Endothelial cell of umbilical vein (primary cell): ENCODE measurements at regions not wholly inside any gene's neighbourhood (a gene's known extent, or its start where the extent isn't known, plus 50 kb on each side); places are given as distances from the start of the nearest gene placed in this dataset.

Experiments used
- BruUV-seq: library from RNA; stranded (reverse); fragments of 400-500 nt; replicated peaks from 2 replicates; lab custom pipeline; 2021; lab: Mats Ljungman, UMichigan
- CTCF ChIA-PET: fragments of 300-600, 350-600 bp; sonication (Branson Sonifier 250); formaldehyde crosslinking; loops from one replicate; lab custom pipeline; 2021; ENCODE audit warnings: antibody characterized with exemption, inconsistent platforms; lab: Charles Lee
- POLR2A ChIA-PET: fragments of 300-600, 350-600 bp; sonication (Branson Sonifier 250); formaldehyde crosslinking; loops from one replicate; lab custom pipeline; 2021; ENCODE audit warnings: antibody characterized with exemption, inconsistent platforms; lab: Charles Lee
- DNase-seq: peaks from one replicate; pipeline ENCODE4 v3.0.0-alpha.2; 2011; ENCODE audit warnings: low read depth, low spot score
- FAIRE-seq: peaks from 2 replicates; lab custom pipeline; 2011; peaks lifted over from hg19 to GRCh38; lab: Jason Lieb, UNC
- H2AFZ ChIP-seq: 2 replicates; pipeline ENCODE4 v1.6.0; 2012; ENCODE audit warnings: low read depth, low read length, control low read depth, inconsistent platforms
- H3K27ac ChIP-seq: 2 replicates; pipeline ENCODE4 v1.5.1; 2011; ENCODE audit warnings: low read depth, mild to moderate bottlenecking, control low read depth, low read length, moderate library complexity; ENCODE audit not compliant: insufficient read depth
- H3K27me3 ChIP-seq, 2 experiments: 2 replicates each; pipeline versions ENCODE4 v1.6.0 to v1.6.1; 2011; ENCODE audit warnings: low read length in 2 of 2, mixed read lengths in 1 of 2; ENCODE audit not compliant: control insufficient read depth in 2 of 2, insufficient read depth in 2 of 2
- H3K36me3 ChIP-seq, 2 experiments: 2 replicates in 1 of 2; 3 replicates in 1 of 2; pipeline ENCODE4 v1.5.1; 2011; ENCODE audit warnings: low read length in 2 of 2, mild to moderate bottlenecking in 1 of 2, moderate library complexity in 1 of 2; ENCODE audit not compliant: control insufficient read depth in 2 of 2, insufficient read depth in 2 of 2; ENCODE audit errors: extremely low read depth in 1 of 2
- H3K4me1 ChIP-seq: 3 replicates; pipeline ENCODE4 v1.5.1; 2011; ENCODE audit warnings: mild to moderate bottlenecking, low read length; ENCODE audit not compliant: control insufficient read depth, insufficient read depth; ENCODE audit errors: extremely low read depth
- H3K4me2 ChIP-seq: 2 replicates; pipeline ENCODE4 v1.6.1; 2011; ENCODE audit warnings: low read length, control low read depth, mixed read lengths; ENCODE audit not compliant: insufficient read depth
- H3K4me3 ChIP-seq, 3 experiments: fragments of 200-600 bp in 1 of 3; sonication (generic), shearing (Covaris generic) in 1 of 3; replicated peaks in 1 of 3; 2 replicates each; pipeline ENCODE4 v1.5.1; 2011 to 2016; ENCODE audit warnings: control low read depth in 3 of 3, low read length in 3 of 3, mild to moderate bottlenecking in 2 of 3, inconsistent platforms in 1 of 3, low read depth in 1 of 3, moderate library complexity in 1 of 3; ENCODE audit not compliant: insufficient read depth in 1 of 3
- H3K79me2 ChIP-seq: 2 replicates; pipeline ENCODE4 v1.6.0; 2012; ENCODE audit warnings: low read length, inconsistent platforms; ENCODE audit not compliant: control insufficient read depth, insufficient read depth
- H3K9ac ChIP-seq: replicated peaks from 2 replicates; pipeline ENCODE3; 2011; ENCODE audit warnings: low read length, control low read depth; ENCODE audit not compliant: insufficient read depth; ENCODE audit errors: extremely low read depth
- H3K9me1 ChIP-seq: replicated peaks from 3 replicates; pipeline ENCODE4 v1.6.0; 2011; ENCODE audit warnings: mild to moderate bottlenecking, low read length; ENCODE audit not compliant: control insufficient read depth, insufficient read depth; ENCODE audit errors: extremely low read depth
- H3K9me3 ChIP-seq: replicated peaks from 2 replicates; pipeline ENCODE4 v1.5.1; 2012; ENCODE audit warnings: low read length, inconsistent platforms; ENCODE audit not compliant: control insufficient read depth, insufficient read depth
- H4K20me1 ChIP-seq: replicated peaks from 2 replicates; pipeline ENCODE3; 2011; ENCODE audit warnings: mild to moderate bottlenecking, low read length; ENCODE audit not compliant: control insufficient read depth, insufficient read depth; ENCODE audit errors: extremely low read depth
- EZH2 ChIP-seq: IDR thresholded peaks from 2 replicates; pipeline ENCODE4 v1.6.1; 2012; ENCODE audit warnings: borderline replicate concordance, low read depth, mild to moderate bottlenecking, moderate library complexity, low read length, inconsistent platforms; ENCODE audit not compliant: severe bottlenecking
- GATA2 ChIP-seq: IDR thresholded peaks from 2 replicates; pipeline ENCODE4 v1.7.0; 2011; ENCODE audit warnings: low read depth, mild to moderate bottlenecking, moderate library complexity, mixed read lengths, low read length; ENCODE audit not compliant: insufficient read length, insufficient read depth
- JUN ChIP-seq: IDR thresholded peaks from 2 replicates; pipeline ENCODE4 v1.6.1; 2011; ENCODE audit warnings: borderline replicate concordance, low read depth; ENCODE audit not compliant: insufficient read length, insufficient read depth
- MYC ChIP-seq: IDR thresholded peaks from one replicate; pipeline ENCODE4 v1.6.1; 2011; ENCODE audit warnings: mild to moderate bottlenecking, low read depth, low read length
- POLR2A ChIP-seq: IDR thresholded peaks from 2 replicates; pipeline ENCODE4 v1.6.1; 2012; ENCODE audit warnings: low read depth, mild to moderate bottlenecking, control low read depth, low read length
- POLR2AphosphoS5 ChIP-seq: IDR thresholded peaks from 2 replicates; pipeline ENCODE4 v1.6.1; 2012; ENCODE audit warnings: low read depth, mild to moderate bottlenecking, control low read depth, low read length, moderate library complexity; ENCODE audit not compliant: insufficient read depth
- dilution Hi-C: fragments of 300-500 bp; cut with MboI; formaldehyde crosslinking; loops from one replicate; pipeline ENCODE4 v1.15.0; 2019; ENCODE audit warnings: low sequenced_read_pairs; ENCODE audit not compliant: extremely low pct_ligation_motif_present
- intact Hi-C: fragments of 100-400 bp; cut with micrococcal nuclease; formaldehyde crosslinking; loops from one replicate; pipeline ENCODE4 v1.10.0; 2022

- Histone ChIP-seq H3K36me3 (no peaks in the 10 kb centered on the region), H3K4me2 (no peak overlapping the region), H2AFZ (no peak overlapping the region), H3K27me3 (no peaks in the 10 kb centered on the region), H3K9ac (no peak overlapping the region), H3K9me3 (no peaks in the 10 kb centered on the region), H3K9me1 (no peaks in the 10 kb centered on the region), H3K79me2 (no peaks in the 10 kb centered on the region), H3K4me3 (no peak overlapping the region), H3K4me1 (no peaks in the 10 kb centered on the region), H3K27ac (no peak overlapping the region), H4K20me1 (no peaks in the 10 kb centered on the region)
- ChIA-PET CTCF (no interaction called here), POLR2A (no interaction called here)
- intact Hi-C loops: no loop called here
- FAIRE-seq (no peak), DNase-seq (no peak)
- no TSS peak for BruUV-seq
- TF ChIP-seq JUN (no peak), GATA2 (no peak), POLR2A (no peak), EZH2 (no peak), POLR2AphosphoS5 (no peak)
- dilution Hi-C loops: no loop called here
Observed at GRCh38 chr4:143046454-143046853, 138.3 kb upstream of the USP38 start.

DNA sequence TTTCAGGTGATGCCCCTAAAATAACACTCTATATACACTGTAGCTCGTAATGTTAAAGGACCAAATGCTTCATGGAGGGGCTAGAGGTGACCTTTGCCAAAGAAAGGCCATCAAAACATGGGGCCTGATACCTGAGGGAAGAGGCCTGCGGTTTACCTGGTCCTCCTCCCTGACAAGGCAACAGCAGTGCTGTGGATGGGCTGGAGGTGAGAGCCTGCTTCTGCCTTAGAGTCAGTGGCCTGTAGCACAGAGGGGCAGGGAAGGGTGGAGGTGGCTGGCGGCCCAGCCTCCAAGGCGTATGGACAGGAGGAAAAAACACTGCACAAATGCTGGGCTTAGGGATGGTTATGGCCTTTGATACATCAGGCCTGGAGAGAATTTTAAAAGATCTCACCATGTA, 137.8 kb upstream of the USP38 start:
- H3K9ac ChIP-seq: no peak overlapping the region
- H3K27ac ChIP-seq: no peak overlapping the region
- ChIA-PET POLR2A (no interaction called here), CTCF (no interaction called here)
- no peaks in the 10 kb centered on the region for H3K27me3 ChIP-seq
- FAIRE-seq (no peak), DNase-seq (no peak)
- no peaks in the 10 kb centered on the region for H4K20me1 ChIP-seq
- H3K9me1 ChIP-seq: no peaks in the 10 kb centered on the region
- H3K79me2 ChIP-seq: no peaks in the 10 kb centered on the region
- H3K4me3 ChIP-seq: no peak overlapping the region
- BruUV-seq: no TSS peak
- dilution Hi-C loops (no loop called here), intact Hi-C loops (no loop called here)
- H3K4me1 ChIP-seq: no peaks in the 10 kb centered on the region
- H3K9me3 ChIP-seq: no peaks in the 10 kb centered on the region
- TF ChIP-seq MYC: no peak
- TF ChIP-seq POLR2AphosphoS5: no peak
- no peak overlapping the region for H3K4me2 ChIP-seq
- no peaks in the 10 kb centered on the region for H3K36me3 ChIP-seq
- H2AFZ ChIP-seq: no peak overlapping the region
